ENCODE measurements at regions not wholly inside any gene's neighbourhood (a gene's known extent, or its start where the extent isn't known, plus 50 kb on each side); places are given as distances from the start of the nearest gene placed in this dataset.

DNA sequence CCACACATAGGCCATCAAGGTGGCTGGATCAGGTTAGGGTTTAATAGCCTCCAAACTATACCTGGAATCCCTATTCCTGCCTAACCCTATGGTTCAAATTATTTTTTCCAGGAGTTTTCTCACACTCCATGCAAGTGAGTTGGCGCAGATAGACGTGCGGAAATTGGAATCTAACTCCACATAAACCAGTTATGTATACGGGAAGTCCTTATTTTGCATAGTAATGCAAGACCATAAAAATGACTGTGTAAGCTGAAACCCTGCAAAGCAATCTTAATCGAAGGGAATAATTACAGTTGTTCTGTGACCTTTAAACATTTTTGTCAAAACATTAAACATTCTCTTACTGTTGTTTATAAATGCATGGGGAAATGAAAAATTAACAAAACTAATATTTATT is 200.1 kb upstream of the SIX2 start:
- no peaks in the 10 kb centered on the region for H3K79me2 ChIP-seq (ENCODE audit: control insufficient read depth, insufficient read depth, low read length)
- H3K4me3 ChIP-seq (ENCODE audit: control insufficient read depth in 2 of 3, extremely low read depth in 1 of 3, insufficient read depth in 2 of 3, low read depth in 1 of 3, low read length in 3 of 3), result no peak overlapping the region
- no peak overlapping the region for H3K4me2 ChIP-seq (ENCODE audit: control insufficient read depth, extremely low read depth, insufficient read depth, low read depth, low read length)
- H4K20me1 ChIP-seq (ENCODE audit: control insufficient read depth, extremely low read depth, insufficient read depth, low read length), result no peaks in the 10 kb centered on the region
- no peaks in the 10 kb centered on the region for H3K36me3 ChIP-seq (ENCODE audit: control insufficient read depth in 2 of 2, extremely low read depth in 1 of 2, insufficient read depth in 2 of 2, low read length in 2 of 2)
- dilution Hi-C loops (cut with MboI; ENCODE audit: extremely low pct_ligation_motif_present, low sequenced_read_pairs), result no loop called here
- no peak overlapping the region for H3K27ac ChIP-seq (ENCODE audit: control insufficient read depth, insufficient read depth, low read length)
- no peak for DNase-seq (ENCODE audit: low read depth, low spot score)
- H3K9me3 ChIP-seq (ENCODE audit: control insufficient read depth, low read depth, low read length), result no peaks in the 10 kb centered on the region
- H3K4me1 ChIP-seq (ENCODE audit: control insufficient read depth, extremely low read depth, insufficient read depth, low read length), result no peaks in the 10 kb centered on the region
- no peak for FAIRE-seq
- no peaks in the 10 kb centered on the region for H3K9me1 ChIP-seq (ENCODE audit: control insufficient read depth, extremely low read depth, insufficient read depth, low read length)
- peaks cover 5% of the 10 kb centered on the region for H3K27me3 ChIP-seq (ENCODE audit: control insufficient read depth, extremely low read depth, insufficient read depth, low read length)
- no peak overlapping the region for H3K9ac ChIP-seq (ENCODE audit: control insufficient read depth, extremely low read depth, insufficient read depth, low read length)
- no peak overlapping the region for H2AFZ ChIP-seq (ENCODE audit: control insufficient read depth, low read length)
- no peak for TF ChIP-seq EZH2 (IDR thresholded peaks at IDR 0.05; ENCODE audit: low read length)
- TF ChIP-seq, protein P1, sequence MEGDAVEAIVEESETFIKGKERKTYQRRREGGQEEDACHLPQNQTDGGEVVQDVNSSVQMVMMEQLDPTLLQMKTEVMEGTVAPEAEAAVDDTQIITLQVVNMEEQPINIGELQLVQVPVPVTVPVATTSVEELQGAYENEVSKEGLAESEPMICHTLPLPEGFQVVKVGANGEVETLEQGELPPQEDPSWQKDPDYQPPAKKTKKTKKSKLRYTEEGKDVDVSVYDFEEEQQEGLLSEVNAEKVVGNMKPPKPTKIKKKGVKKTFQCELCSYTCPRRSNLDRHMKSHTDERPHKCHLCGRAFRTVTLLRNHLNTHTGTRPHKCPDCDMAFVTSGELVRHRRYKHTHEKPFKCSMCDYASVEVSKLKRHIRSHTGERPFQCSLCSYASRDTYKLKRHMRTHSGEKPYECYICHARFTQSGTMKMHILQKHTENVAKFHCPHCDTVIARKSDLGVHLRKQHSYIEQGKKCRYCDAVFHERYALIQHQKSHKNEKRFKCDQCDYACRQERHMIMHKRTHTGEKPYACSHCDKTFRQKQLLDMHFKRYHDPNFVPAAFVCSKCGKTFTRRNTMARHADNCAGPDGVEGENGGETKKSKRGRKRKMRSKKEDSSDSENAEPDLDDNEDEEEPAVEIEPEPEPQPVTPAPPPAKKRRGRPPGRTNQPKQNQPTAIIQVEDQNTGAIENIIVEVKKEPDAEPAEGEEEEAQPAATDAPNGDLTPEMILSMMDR (optimal IDR thresholded peaks at IDR 0.05 in 1 of 3, IDR thresholded peaks at IDR 0.05 in 1 of 3, conservative IDR thresholded peaks at IDR 0.05 in 1 of 3; ENCODE audit: extremely low read depth in 1 of 3, insufficient read depth in 2 of 3, low read length in 3 of 3), result no peak

DNA sequence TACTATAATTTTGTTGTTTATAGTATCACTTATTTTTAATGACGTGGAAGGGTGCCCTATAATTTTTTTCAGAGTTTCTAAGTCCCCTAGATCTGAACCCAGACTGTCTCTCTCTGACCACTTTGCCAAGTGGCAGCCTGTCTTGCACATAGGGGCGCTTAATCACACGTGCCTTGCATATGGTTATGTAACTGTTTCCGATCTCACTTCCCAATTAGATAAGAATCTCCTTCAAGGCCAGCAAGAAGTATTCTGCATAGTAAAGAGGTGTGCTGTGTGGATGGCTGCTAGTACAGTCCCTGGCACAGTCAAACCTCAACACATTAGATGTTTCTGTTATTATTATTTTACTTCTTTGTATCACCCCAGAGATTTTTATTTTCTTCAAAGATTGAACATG is 197.8 kb upstream of the SIX2 start:
- FAIRE-seq, result no peak

More for the DNA sequence above, 197.8 kb upstream of the SIX2 start:
- dilution Hi-C loops (cut with MboI; ENCODE audit: extremely low pct_ligation_motif_present, low sequenced_read_pairs), result no loop called here
- no peaks in the 10 kb centered on the region for H4K20me1 ChIP-seq (ENCODE audit: control insufficient read depth, extremely low read depth, insufficient read depth, low read length)
- H3K27ac ChIP-seq (ENCODE audit: control insufficient read depth, insufficient read depth, low read length), result no peak overlapping the region
- no peaks in the 10 kb centered on the region for H3K79me2 ChIP-seq (ENCODE audit: control insufficient read depth, insufficient read depth, low read length)
- H3K9me3 ChIP-seq (ENCODE audit: control insufficient read depth, low read depth, low read length), result no peaks in the 10 kb centered on the region
- H3K4me1 ChIP-seq (ENCODE audit: control insufficient read depth, extremely low read depth, insufficient read depth, low read length), result no peaks in the 10 kb centered on the region
- no peak for DNase-seq (ENCODE audit: low read depth, low spot score)
- TF ChIP-seq, protein P1 (optimal IDR thresholded peaks at IDR 0.05 in 1 of 3, IDR thresholded peaks at IDR 0.05 in 1 of 3, conservative IDR thresholded peaks at IDR 0.05 in 1 of 3; ENCODE audit: extremely low read depth in 1 of 3, insufficient read depth in 2 of 3, low read length in 3 of 3), result no peak
- TF ChIP-seq EZH2 (IDR thresholded peaks at IDR 0.05; ENCODE audit: low read length), result no peak
- peaks cover 5% of the 10 kb centered on the region for H3K27me3 ChIP-seq (ENCODE audit: control insufficient read depth, extremely low read depth, insufficient read depth, low read length)
- H3K36me3 ChIP-seq (ENCODE audit: control insufficient read depth in 2 of 2, extremely low read depth in 1 of 2, insufficient read depth in 2 of 2, low read length in 2 of 2), result no peaks in the 10 kb centered on the region
- H2AFZ ChIP-seq (ENCODE audit: control insufficient read depth, low read length), result no peak overlapping the region
- H3K9ac ChIP-seq (ENCODE audit: control insufficient read depth, extremely low read depth, insufficient read depth, low read length), result no peak overlapping the region
- no peak overlapping the region for H3K4me3 ChIP-seq (ENCODE audit: control insufficient read depth in 2 of 3, extremely low read depth in 1 of 3, insufficient read depth in 2 of 3, low read depth in 1 of 3, low read length in 3 of 3)
- no peak overlapping the region for H3K4me2 ChIP-seq (ENCODE audit: control insufficient read depth, extremely low read depth, insufficient read depth, low read depth, low read length)
- H3K9me1 ChIP-seq (ENCODE audit: control insufficient read depth, extremely low read depth, insufficient read depth, low read length), result no peaks in the 10 kb centered on the region

All from keratinocyte (primary cell).